ENCODE measurements at regions not wholly inside any gene's neighbourhood (a gene's known extent, or its start where the extent isn't known, plus 50 kb on each side); places are given as distances from the start of the nearest gene placed in this dataset.
"Not testable (repeated sequence)": the region's sequence is repeated elsewhere in the genome, so short reads cannot be mapped to it uniquely, and the experiment has no call there.

GRCh38 chr1:47689894-47690293, 252.1 kb downstream of the FOXD2 start:
- no peak for DNase-seq

GRCh38 chr1:47690341-47691250, 252.8 kb downstream of the FOXD2 start:
- no peak for DNase-seq

GRCh38 chr1:47691293-47691692, 253.4 kb downstream of the FOXD2 start:
- DNase-seq: not testable (repeated sequence)

GRCh38 chr1:47692196-47692595, 254.4 kb downstream of the FOXD2 start:
- DNase-seq: no peak

- no peak for DNase-seq
Measured at GRCh38 chr1:47693115-47693514, 255.3 kb downstream of the FOXD2 start.

- DNase-seq: no peak
Measured at GRCh38 chr1:47694011-47694890, 256.4 kb downstream of the FOXD2 start.

- DNase-seq: no peak
Measured at GRCh38 chr1:47696404-47696736, 258.5 kb downstream of the FOXD2 start.

GRCh38 chr1:47696737-47697441, 259.0 kb downstream of the FOXD2 start:
- no peak for DNase-seq

- no peak for DNase-seq
Measured at GRCh38 chr1:47697616-47698335, 259.9 kb downstream of the FOXD2 start.

- DNase-seq: no peak
Measured at GRCh38 chr1:47699492-47700235, 261.8 kb downstream of the FOXD2 start.

- DNase-seq: no peak
Measured at GRCh38 chr1:47701283-47701682, 263.4 kb downstream of the FOXD2 start.

GRCh38 chr1:47701741-47702515, 264.1 kb downstream of the FOXD2 start:
- no peak for DNase-seq

- DNase-seq: no peak
Measured at GRCh38 chr1:47703156-47703825, 265.4 kb downstream of the FOXD2 start.

- no peak for DNase-seq
Measured at GRCh38 chr1:47703981-47704596, 266.2 kb downstream of the FOXD2 start.

GRCh38 chr1:47705517-47706130, 267.8 kb downstream of the FOXD2 start:
- DNase-seq: peak; percentile 95

GRCh38 chr1:47707503-47707902, 269.7 kb downstream of the FOXD2 start:
- no peak for DNase-seq

- DNase-seq: no peak
Measured at GRCh38 chr1:47708019-47708535, 270.2 kb downstream of the FOXD2 start.

- DNase-seq: no peak
Measured at GRCh38 chr1:47708658-47709018, 270.8 kb downstream of the FOXD2 start.

Measured in NCI-H1436 treated with DMSO at 0.1 percent for 48 hours (cell line).